ENCODE measurements at regions not wholly inside any gene's neighbourhood (a gene's known extent, or its start where the extent isn't known, plus 50 kb on each side); places are given as distances from the start of the nearest gene placed in this dataset.

DNA sequence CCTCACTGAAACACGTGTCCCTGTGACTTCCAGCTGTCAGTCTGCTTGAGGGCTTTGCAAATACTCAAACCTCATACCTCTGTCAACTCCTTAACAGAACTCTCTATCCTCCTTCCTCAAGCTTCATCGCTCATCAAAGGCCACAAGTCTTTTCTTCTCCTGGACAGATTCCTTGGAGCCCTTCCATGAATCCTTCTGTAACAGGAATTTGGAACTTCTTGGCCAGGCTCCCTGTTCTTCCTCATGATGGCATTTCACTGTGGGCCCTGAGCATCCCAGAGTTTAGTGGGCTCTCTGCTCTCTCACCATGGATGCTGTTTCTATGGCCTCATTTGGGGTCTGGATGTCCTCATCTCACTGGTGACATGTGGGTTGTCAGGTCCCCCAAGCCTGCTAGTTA lies 105.0 kb upstream of the TLE3 start:
- 59% methylated on average over 2 of the region's 2 CpGs for WGBS
- TF ChIP-seq POLR2AphosphoS5 (IDR thresholded peaks at IDR 0.05) (no peak), POLR2A (IDR thresholded peaks at IDR 0.05) (no peak)
- TF ChIP-seq, protein P1, sequence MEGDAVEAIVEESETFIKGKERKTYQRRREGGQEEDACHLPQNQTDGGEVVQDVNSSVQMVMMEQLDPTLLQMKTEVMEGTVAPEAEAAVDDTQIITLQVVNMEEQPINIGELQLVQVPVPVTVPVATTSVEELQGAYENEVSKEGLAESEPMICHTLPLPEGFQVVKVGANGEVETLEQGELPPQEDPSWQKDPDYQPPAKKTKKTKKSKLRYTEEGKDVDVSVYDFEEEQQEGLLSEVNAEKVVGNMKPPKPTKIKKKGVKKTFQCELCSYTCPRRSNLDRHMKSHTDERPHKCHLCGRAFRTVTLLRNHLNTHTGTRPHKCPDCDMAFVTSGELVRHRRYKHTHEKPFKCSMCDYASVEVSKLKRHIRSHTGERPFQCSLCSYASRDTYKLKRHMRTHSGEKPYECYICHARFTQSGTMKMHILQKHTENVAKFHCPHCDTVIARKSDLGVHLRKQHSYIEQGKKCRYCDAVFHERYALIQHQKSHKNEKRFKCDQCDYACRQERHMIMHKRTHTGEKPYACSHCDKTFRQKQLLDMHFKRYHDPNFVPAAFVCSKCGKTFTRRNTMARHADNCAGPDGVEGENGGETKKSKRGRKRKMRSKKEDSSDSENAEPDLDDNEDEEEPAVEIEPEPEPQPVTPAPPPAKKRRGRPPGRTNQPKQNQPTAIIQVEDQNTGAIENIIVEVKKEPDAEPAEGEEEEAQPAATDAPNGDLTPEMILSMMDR (IDR thresholded peaks at IDR 0.05) = no peak
- Histone ChIP-seq H3K4me3 (no peak overlapping the region), H3K4me1 (replicated peaks) (no peaks in the 10 kb centered on the region), H3K36me3 (no peaks in the 10 kb centered on the region), H3K27ac (no peak overlapping the region), H3K9me3 (no peaks in the 10 kb centered on the region), H3K27me3 (replicated peaks; ENCODE audit: insufficient read depth) (no peaks in the 10 kb centered on the region)
- DNase-seq (ENCODE audit: low spot score) = no peak
- intact Hi-C loops (cut with DNase I) = loop anchor here (10.0 kb wide), 1 partner anchor 498 kb away; no protein-coding TSS in a partner anchor

DNA sequence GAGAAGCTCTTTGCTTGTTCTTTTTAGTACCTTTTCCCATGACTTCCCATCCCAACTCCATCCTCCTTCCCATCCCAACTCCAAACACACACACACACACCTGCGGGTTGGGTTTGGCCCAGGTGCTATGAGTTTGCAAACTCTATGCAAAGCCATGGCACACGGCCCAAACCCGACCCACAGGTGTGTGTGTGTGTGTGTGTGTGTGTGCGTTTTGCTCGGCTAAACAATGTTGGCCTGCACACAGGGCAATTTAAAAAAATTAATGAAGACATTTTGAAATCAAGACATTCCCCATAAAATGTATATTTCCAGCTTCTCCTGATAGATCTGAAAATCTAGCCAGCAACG lies 103.7 kb upstream of the TLE3 start:
- Histone ChIP-seq H3K9me3 (no peaks in the 10 kb centered on the region), H3K36me3 (no peaks in the 10 kb centered on the region), H3K4me1 (replicated peaks) (no peaks in the 10 kb centered on the region), H3K4me3 (no peak overlapping the region), H3K27me3 (replicated peaks; ENCODE audit: insufficient read depth) (no peaks in the 10 kb centered on the region), H3K27ac (no peak overlapping the region)
- intact Hi-C loops (cut with DNase I) = loop anchor here (10.0 kb wide), 1 partner anchor 497 kb away; no protein-coding TSS in a partner anchor
- no peak for TF ChIP-seq POLR2A (IDR thresholded peaks at IDR 0.05)
- TF ChIP-seq, protein P1 (IDR thresholded peaks at IDR 0.05) = no peak
- no peak for TF ChIP-seq POLR2AphosphoS5 (IDR thresholded peaks at IDR 0.05)
- WGBS = 44% methylated on average over 6 of the region's 6 CpGs
- no peak for DNase-seq (ENCODE audit: low spot score)

DNA sequence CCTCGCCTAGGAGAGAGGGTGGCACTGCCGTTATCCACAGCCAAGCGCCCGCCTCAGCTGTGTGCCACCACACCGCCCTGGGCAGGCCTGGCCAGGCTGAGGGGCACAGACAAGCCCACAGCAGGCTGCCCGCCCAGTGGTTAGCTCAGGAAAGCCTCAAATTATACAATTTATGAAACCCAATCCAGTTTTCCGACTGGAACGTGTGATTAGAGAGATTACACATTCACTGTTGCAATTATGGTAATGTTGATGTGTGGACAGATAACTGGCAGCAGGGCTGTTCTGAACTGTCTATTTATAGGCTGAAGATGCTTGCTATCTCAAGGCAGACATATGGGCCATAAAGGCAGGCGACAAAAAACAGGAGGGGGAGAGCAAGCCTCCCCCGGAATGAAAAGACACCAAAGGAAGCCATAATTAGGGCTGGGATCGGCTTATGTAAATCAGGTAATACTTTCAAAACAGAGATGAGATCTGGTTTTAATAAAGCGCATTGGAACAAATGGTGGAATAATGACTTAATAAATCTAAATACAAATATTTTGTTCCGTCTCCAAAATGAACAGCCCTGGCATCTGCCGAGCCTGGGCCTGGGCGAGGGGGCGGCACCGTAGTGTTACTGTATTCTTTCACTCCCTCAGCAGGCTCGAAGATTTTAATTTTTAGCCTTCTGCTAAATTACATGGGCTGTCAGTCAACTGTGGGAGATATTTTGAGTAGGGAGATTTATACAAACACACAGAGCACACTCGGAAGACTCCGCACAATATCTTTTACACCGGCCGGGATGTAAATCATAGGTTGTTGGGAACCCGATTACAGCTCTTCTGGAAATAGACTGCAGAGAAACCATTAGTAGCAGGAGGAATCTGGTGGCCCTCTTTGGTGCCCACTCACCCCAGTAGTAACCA lies 103.1 kb upstream of the TLE3 start:
- Histone ChIP-seq H3K4me1 (replicated peaks) (no peaks in the 10 kb centered on the region), H3K36me3 (no peaks in the 10 kb centered on the region), H3K27ac (no peak overlapping the region), H3K27me3 (replicated peaks; ENCODE audit: insufficient read depth) (no peaks in the 10 kb centered on the region), H3K4me3 (no peak overlapping the region), H3K9me3 (no peaks in the 10 kb centered on the region)
- DNase-seq (ENCODE audit: low spot score) = no peak
- intact Hi-C loops (cut with DNase I) = loop anchor here (10.0 kb wide), 1 partner anchor 496 kb away; no protein-coding TSS in a partner anchor
- 55% methylated on average over 23 of the region's 23 CpGs for WGBS
- TF ChIP-seq POLR2A (IDR thresholded peaks at IDR 0.05) (no peak), POLR2AphosphoS5 (IDR thresholded peaks at IDR 0.05) (no peak)
- TF ChIP-seq, protein P1 (IDR thresholded peaks at IDR 0.05) = no peak

DNA sequence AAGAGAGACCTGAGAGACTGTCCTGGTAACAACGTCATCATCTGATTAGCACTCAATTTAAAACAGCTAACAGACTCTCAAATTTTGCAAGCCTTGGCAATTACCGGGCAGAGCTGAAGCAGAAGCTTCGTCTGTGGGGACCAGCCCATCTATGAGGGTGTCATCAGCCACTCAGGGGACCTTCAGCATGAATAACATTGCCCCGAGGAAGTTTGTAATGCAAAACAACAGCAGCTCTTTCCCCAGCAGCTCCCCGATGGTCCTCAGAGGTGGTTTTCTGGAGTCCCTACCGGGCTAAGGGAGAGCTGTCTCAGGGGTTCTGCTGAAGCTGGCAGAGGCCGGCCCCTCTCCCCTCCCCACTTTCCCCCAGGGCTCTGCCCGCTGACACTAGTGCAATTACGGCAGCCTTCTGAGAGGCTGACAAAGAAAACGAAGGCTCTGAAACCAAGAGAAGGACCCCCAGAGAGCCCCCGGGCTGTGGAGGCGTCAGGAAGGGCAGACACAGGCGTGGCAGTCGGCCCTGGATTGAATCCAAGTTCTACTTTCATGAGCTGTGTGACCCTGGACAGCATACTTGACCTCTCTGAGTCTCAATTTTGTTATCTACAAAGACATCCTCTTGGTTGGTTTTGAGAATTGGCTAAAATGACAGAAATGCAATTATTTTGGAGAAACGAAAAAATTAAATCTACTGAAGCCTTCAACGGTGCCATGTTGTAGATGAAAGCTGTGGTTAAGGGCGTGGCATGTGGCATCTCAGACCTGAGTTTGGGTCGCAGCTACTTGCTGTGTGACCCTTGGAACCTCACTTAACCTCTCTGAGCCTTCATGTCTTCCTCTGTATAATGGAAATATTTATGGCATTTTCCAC lies 102.1 kb upstream of the TLE3 start:
- Histone ChIP-seq H3K4me3 (no peak overlapping the region), H3K36me3 (no peaks in the 10 kb centered on the region), H3K9me3 (no peaks in the 10 kb centered on the region), H3K4me1 (replicated peaks) (no peaks in the 10 kb centered on the region), H3K27me3 (replicated peaks; ENCODE audit: insufficient read depth) (no peaks in the 10 kb centered on the region), H3K27ac (no peak overlapping the region)
- WGBS = 65% methylated on average over 18 of the region's 18 CpGs
- no peak for DNase-seq (ENCODE audit: low spot score)
- intact Hi-C loops (cut with DNase I) = loop anchor here (5.0 to 10.0 kb wide), 2 partner anchors 73 to 495 kb away; no protein-coding TSS in a partner anchor
- TF ChIP-seq POLR2AphosphoS5 (IDR thresholded peaks at IDR 0.05) (no peak), POLR2A (IDR thresholded peaks at IDR 0.05) (no peak)
- TF ChIP-seq, protein P1 (IDR thresholded peaks at IDR 0.05) = no peak

Measured in prostate gland (tissue), 2 donors.